HCT116 (cell line): ENCODE measurements at regions not wholly inside any gene's neighbourhood (a gene's known extent, or its start where the extent isn't known, plus 50 kb on each side); places are given as distances from the start of the nearest gene placed in this dataset.

ENCODE experiments used
- ATAC-seq: fragments of 200-7000 bp; cut with Tn5 transposase; 2 replicates; pipeline ENCODE4 v1.9.1; 2020; ENCODE audit warnings: mild to moderate bottlenecking, moderate library complexity
- BruUV-seq: library from RNA; stranded (reverse); fragments of 400-500 nt; replicated peaks from 2 replicates; lab custom pipeline; 2021; lab: Mats Ljungman, UMichigan
- CTCF ChIA-PET: fragments of 300-600 bp; sonication (Branson Sonifier 250); formaldehyde crosslinking; loops from one replicate; lab custom pipeline; 2021; ENCODE audit warnings: antibody characterized with exemption; lab: Charles Lee
- POLR2A ChIA-PET: fragments of 300-600, 350-600 bp; sonication (Branson Sonifier 250); formaldehyde crosslinking; loops from one replicate; lab custom pipeline; 2021; ENCODE audit warnings: antibody characterized with exemption; lab: Charles Lee
- RAD21 ChIA-PET, 2 experiments: fragments of 300-600 bp; sonication (Branson Sonifier 250); formaldehyde crosslinking; loops; one replicate each; lab custom pipeline; 2023; ENCODE audit warnings: low total read pairs in 2 of 2; ENCODE audit not compliant: uncharacterized antibody in 2 of 2, unreplicated experiment in 2 of 2, low non-redundant PET in 1 of 2; lab: Charles Lee
- DNase-seq: peaks from one replicate; pipeline ENCODE4 v3.0.0-alpha.2; 2010; ENCODE audit warnings: low read depth, low spot score
- H2AFZ ChIP-seq: fragments of 200-600 bp; shearing (Covaris generic), sonication (generic); 2 replicates; pipeline ENCODE4 v1.6.1; 2017; ENCODE audit warnings: low read depth, mixed run types, mixed read lengths, antibody characterized with exemption, low read length; ENCODE audit not compliant: poor library complexity, severe bottlenecking
- H3K27ac ChIP-seq: 2 replicates; pipeline ENCODE4 v1.5.1; 2012; ENCODE audit warnings: low read depth, low read length
- H3K27me3 ChIP-seq: fragments of 200-600 bp; sonication (generic); 2 replicates; pipeline ENCODE4 v1.6.1; 2016; ENCODE audit warnings: mixed run types, low read length, mixed read lengths; ENCODE audit not compliant: insufficient read depth
- H3K36me3 ChIP-seq, 2 experiments: fragments of 200-500 bp in 1 of 2; fragments of 200-600 bp in 1 of 2; sonication (Bioruptor generic) in 1 of 2; sonication (generic) in 1 of 2; 2 replicates each; pipeline versions ENCODE4 v1.5.1 to v1.6.1; 2014 to 2016; ENCODE audit warnings: low read length in 2 of 2, inconsistent platforms in 1 of 2, mixed read lengths in 1 of 2, mixed run types in 1 of 2; ENCODE audit not compliant: insufficient read depth in 2 of 2, control insufficient read depth in 1 of 2
- H3K4me1 ChIP-seq, 2 experiments: fragments of 200-600 bp in 1 of 2; sonication (generic) in 1 of 2; 2 replicates each; pipeline versions ENCODE4 v1.5.1 to v1.6.1; 2012 to 2017; ENCODE audit warnings: low read length in 2 of 2, inconsistent platforms in 1 of 2, mild to moderate bottlenecking in 1 of 2, mixed read lengths in 1 of 2, mixed run types in 1 of 2, moderate library complexity in 1 of 2; ENCODE audit not compliant: insufficient read depth in 2 of 2, control insufficient read depth in 1 of 2
- H3K4me2 ChIP-seq: fragments of 200-600 bp; sonication (generic); 2 replicates; pipeline ENCODE4 v1.6.1; 2017; ENCODE audit warnings: mixed run types, low read length, mixed read lengths
- H3K4me3 ChIP-seq, 2 experiments: fragments of 200-600 bp in 1 of 2; sonication (generic) in 1 of 2; replicated peaks in 1 of 2; 2 replicates each; pipeline ENCODE4 v1.5.1; 2011 to 2016; ENCODE audit warnings: low read length in 2 of 2, control low read depth in 1 of 2, low read depth in 1 of 2, mild to moderate bottlenecking in 1 of 2, mixed read lengths in 1 of 2, mixed run types in 1 of 2
- H3K79me2 ChIP-seq: fragments of 200-600 bp; sonication (generic); 2 replicates; pipeline ENCODE4 v1.6.1; 2017; ENCODE audit warnings: mild to moderate bottlenecking, mixed run types, low read length, moderate library complexity, mixed read lengths; ENCODE audit not compliant: insufficient read depth
- H3K9ac ChIP-seq: fragments of 200-600 bp; sonication (generic); 2 replicates; pipeline ENCODE4 v1.6.1; 2016; ENCODE audit warnings: low read length, mixed read lengths
- H3K9me2 ChIP-seq: fragments of 200-600 bp; sonication (generic), shearing (Covaris generic); 2 replicates; pipeline ENCODE4 v1.6.1; 2017; ENCODE audit warnings: mixed run types, mild to moderate bottlenecking, moderate library complexity; ENCODE audit not compliant: insufficient read depth
- H3K9me3 ChIP-seq, 2 experiments: fragments of 200-500 bp in 1 of 2; fragments of 200-600 bp in 1 of 2; sonication (Bioruptor generic) in 1 of 2; sonication (generic) in 1 of 2; 2 replicates each; pipeline ENCODE4 v1.6.1; 2014 to 2017; ENCODE audit warnings: low read length in 2 of 2, mixed read lengths in 2 of 2, inconsistent platforms in 1 of 2, low read depth in 1 of 2, mild to moderate bottlenecking in 1 of 2, mixed run types in 1 of 2, moderate library complexity in 1 of 2; ENCODE audit not compliant: control insufficient read depth in 1 of 2, insufficient read depth in 1 of 2
- H4K20me1 ChIP-seq: fragments of 200-600 bp; sonication (generic), shearing (Covaris generic); 2 replicates; pipeline ENCODE4 v1.6.1; 2017; ENCODE audit warnings: mixed run types, mild to moderate bottlenecking, moderate library complexity; ENCODE audit not compliant: insufficient read depth
- ATF3 ChIP-seq: IDR thresholded peaks from 2 replicates; pipeline ENCODE4 v1.6.1; 2012
- CEBPB ChIP-seq: IDR thresholded peaks from 2 replicates; pipeline ENCODE4 v1.6.1; 2012; ENCODE audit warnings: low read depth
- EGR1 ChIP-seq: IDR thresholded peaks from 2 replicates; pipeline ENCODE4 v1.6.1; 2012; ENCODE audit warnings: low read depth
- ELF1 ChIP-seq: IDR thresholded peaks from 2 replicates; pipeline ENCODE4 v1.6.1; 2012; ENCODE audit warnings: low read depth, borderline replicate concordance
- EZH2 ChIP-seq: fragments of 200-600 bp; sonication (generic); IDR thresholded peaks from 2 replicates; pipeline ENCODE4 v1.6.1; 2017; ENCODE audit warnings: antibody characterized with exemption, mixed run types
- EZH2phosphoT487 ChIP-seq: fragments of 200-600 bp; IDR thresholded peaks from 2 replicates; pipeline ENCODE4 v1.6.1; 2018; ENCODE audit warnings: antibody characterized with exemption, borderline replicate concordance
- JUND ChIP-seq: IDR thresholded peaks from 2 replicates; pipeline ENCODE4 v1.6.1; 2012
- POLR2A ChIP-seq: IDR thresholded peaks from 2 replicates; pipeline ENCODE4 v1.7.0; 2011; ENCODE audit warnings: borderline replicate concordance; ENCODE audit not compliant: insufficient read depth, insufficient read length; ENCODE audit errors: extremely low read depth
- RAD21 ChIP-seq: IDR thresholded peaks from 2 replicates; pipeline ENCODE4 v1.6.1; 2012; ENCODE audit warnings: low read depth, mild to moderate bottlenecking
- REST ChIP-seq: IDR thresholded peaks from 2 replicates; pipeline ENCODE4 v1.6.1; 2012; ENCODE audit warnings: low read depth
- SRF ChIP-seq: IDR thresholded peaks from 2 replicates; pipeline ENCODE4 v1.6.1; 2012; ENCODE audit warnings: low read depth
- TCF7L2 ChIP-seq: IDR thresholded peaks from 2 replicates; pipeline ENCODE4 v1.7.0; 2011; ENCODE audit warnings: borderline replicate concordance, inconsistent platforms; ENCODE audit not compliant: insufficient read depth, insufficient read length; ENCODE audit errors: extremely low read depth
- ZBTB33 ChIP-seq: IDR thresholded peaks from 2 replicates; pipeline ENCODE4 v1.6.1; 2011; ENCODE audit warnings: mild to moderate bottlenecking, low read length, moderate library complexity; ENCODE audit not compliant: insufficient replicate concordance; ENCODE audit errors: extremely low read depth
- ZFX ChIP-seq: fragments of 450-650 bp; IDR thresholded peaks from 2 replicates; pipeline ENCODE4 v1.6.1; 2017
- ZNF274 ChIP-seq: fragments of 200-500 bp; sonication (Bioruptor generic); IDR thresholded peaks from 2 replicates; pipeline ENCODE4 v1.6.1; 2014; ENCODE audit warnings: mild to moderate bottlenecking, low read depth, low read length, inconsistent platforms
- intact Hi-C: fragments of 100-400 bp; cut with micrococcal nuclease; formaldehyde crosslinking; loops from 2 replicates; pipeline ENCODE4 v1.10.0; 2022

- Histone ChIP-seq H3K27ac (no peak overlapping the region), H3K27me3 (no peaks in the 10 kb centered on the region), H4K20me1 (no peaks in the 10 kb centered on the region), H3K4me3 (no peak overlapping the region), H3K4me1 (no peaks in the 10 kb centered on the region), H3K4me2 (no peak overlapping the region), H3K9me3 (peaks cover 0 to 10% of the 10 kb centered on the region in 2 experiments; a peak in 1 of 4 replicates), H3K9ac (no peak overlapping the region), H2AFZ (no peak overlapping the region), H3K36me3 (no peaks in the 10 kb centered on the region), H3K79me2 (no peaks in the 10 kb centered on the region), H3K9me2 (no peaks in the 10 kb centered on the region)
- intact Hi-C loops, result no loop called here
- BruUV-seq, result no TSS peak
- no peak for ATAC-seq
- ChIA-PET POLR2A (no interaction called here), RAD21 (no interaction called here), CTCF (no interaction called here)
- no peak for DNase-seq
- TF ChIP-seq JUND (no peak), ELF1 (no peak), EGR1 (no peak), EZH2 (no peak)
These were observed 139.8 kb upstream of the FOXG1 start for GRCh38 chr14:28626780-28627179.

- TF ChIP-seq EZH2phosphoT487 (no peak), CEBPB (no peak), SRF (no peak), ATF3 (no peak), ELF1 (no peak), ZFX (no peak), TCF7L2 (no peak), RAD21 (no peak), ZBTB33 (no peak), POLR2A (no peak), ZNF274 (no peak), REST (no peak)
- ATAC-seq (no peak), DNase-seq (no peak)
- H3K9ac ChIP-seq, result no peak overlapping the region
- ChIA-PET CTCF (no interaction called here), POLR2A (no interaction called here), RAD21 (no interaction called here)
- no peaks in the 10 kb centered on the region for H3K4me1 ChIP-seq
- no peak overlapping the region for H3K4me2 ChIP-seq
- no peak overlapping the region for H3K4me3 ChIP-seq
- no peak overlapping the region for H3K27ac ChIP-seq
- no peaks in the 10 kb centered on the region for H3K36me3 ChIP-seq
- H4K20me1 ChIP-seq, result no peaks in the 10 kb centered on the region
- no peaks in the 10 kb centered on the region for H3K79me2 ChIP-seq
- no peak overlapping the region for H2AFZ ChIP-seq
- H3K27me3 ChIP-seq, result no peaks in the 10 kb centered on the region
- no TSS peak for BruUV-seq
- no peaks in the 10 kb centered on the region for H3K9me2 ChIP-seq
- intact Hi-C loops, result no loop called here
- peaks cover 0 to 3% of the 10 kb centered on the region in 2 experiments; a peak in 2 of 4 replicates for H3K9me3 ChIP-seq
These were observed 137.1 kb upstream of the FOXG1 start for GRCh38 chr14:28629328-28630004.
